ENCODE measurements at regions not wholly inside any gene's neighbourhood (a gene's known extent, or its start where the extent isn't known, plus 50 kb on each side); places are given as distances from the start of the nearest gene placed in this dataset.

GRCh38 chr9:80359941-80360881 is 788.4 kb downstream of the TLE4 start:
- peak overlapping the region; percentile 28 for H2BK5ac ChIP-seq (ENCODE audit: low read length)
- no peak overlapping the region for H2BK120ac ChIP-seq (ENCODE audit: low read depth, low read length)
- no CpG with 5 or more reads among the region's 35 CpGs for WGBS, 2 donors (ENCODE audit: extremely low coverage in 2 of 2, insufficient read length in 2 of 2, insufficient replicate concordance in 1 of 2)
- H3K4me1 ChIP-seq (ENCODE audit: control insufficient read depth in 2 of 2, insufficient read depth in 1 of 2, low read depth in 1 of 2, low read length in 2 of 2) = no peaks in the 10 kb centered on the region
- H4K91ac ChIP-seq (ENCODE audit: low read depth, low read length, poor library complexity) = peak overlapping the region; percentile 15
- no peak overlapping the region for H3K4me2 ChIP-seq (ENCODE audit: insufficient read depth, low read length, poor library complexity, severe bottlenecking)
- no peak overlapping the region for H3K4ac ChIP-seq (ENCODE audit: low read length)
- no peak overlapping the region for H2BK12ac ChIP-seq (ENCODE audit: low read length)
- peak overlapping the region; percentile 49 for H4K8ac ChIP-seq (ENCODE audit: low read depth, low read length)
- no peaks in the 10 kb centered on the region for H3K79me1 ChIP-seq (ENCODE audit: low read depth, low read length)
- no peak overlapping the region for H2AK5ac ChIP-seq (ENCODE audit: low read depth, low read length)
- H3K27ac ChIP-seq (replicated peaks; ENCODE audit: low read length) = no peak overlapping the region
- H3K23ac ChIP-seq (ENCODE audit: low read depth, low read length, poor library complexity) = no peak overlapping the region
- no peak overlapping the region for H2AFZ ChIP-seq (ENCODE audit: low read length)
- no peak for DNase-seq (ENCODE audit: low spot score)
- H3K27me3 ChIP-seq (ENCODE audit: control insufficient read depth in 3 of 3, insufficient read depth in 3 of 3, low read depth in 1 of 3, low read length in 3 of 3) = no peaks in the 10 kb centered on the region
- no peaks in the 10 kb centered on the region for H3K36me3 ChIP-seq (replicated peaks in 1 of 2; ENCODE audit: control insufficient read depth in 2 of 2, insufficient read depth in 2 of 2, low read length in 2 of 2)
- peak overlapping the region; percentile 77 for H2BK15ac ChIP-seq (ENCODE audit: low read length)
- peak overlapping the region; percentile 4 for H3K18ac ChIP-seq (ENCODE audit: low read length)
- peak overlapping the region; percentile 33 for H3K14ac ChIP-seq (ENCODE audit: low read length)
- H3K9ac ChIP-seq (ENCODE audit: low read depth, low read length, poor library complexity) = peak overlapping the region; percentile 13
- H3K4me3 ChIP-seq (ENCODE audit: low read length in 2 of 2) = no peak overlapping the region
- no peaks in the 10 kb centered on the region for H3K9me3 ChIP-seq (replicated peaks in 1 of 2; ENCODE audit: control insufficient read depth in 2 of 2, insufficient read depth in 1 of 2, low read depth in 1 of 2, low read length in 2 of 2)

GRCh38 chr9:80359291-80359690 is 787.5 kb downstream of the TLE4 start:
- H3K4me1 ChIP-seq (ENCODE audit: control insufficient read depth in 2 of 2, insufficient read depth in 1 of 2, low read depth in 1 of 2, low read length in 2 of 2) = no peaks in the 10 kb centered on the region
- no peak overlapping the region for H2AK5ac ChIP-seq (ENCODE audit: low read depth, low read length)
- H3K9ac ChIP-seq (ENCODE audit: low read depth, low read length, poor library complexity) = no peak overlapping the region
- no peak overlapping the region for H3K4me3 ChIP-seq (ENCODE audit: low read length in 2 of 2)
- no peaks in the 10 kb centered on the region for H3K9me3 ChIP-seq (replicated peaks in 1 of 2; ENCODE audit: control insufficient read depth in 2 of 2, insufficient read depth in 1 of 2, low read depth in 1 of 2, low read length in 2 of 2)
- no CpG with 5 or more reads among the region's 11 CpGs for WGBS, 2 donors (ENCODE audit: extremely low coverage in 2 of 2, insufficient read length in 2 of 2, insufficient replicate concordance in 1 of 2)
- no peak overlapping the region for H3K27ac ChIP-seq (replicated peaks; ENCODE audit: low read length)
- H3K4ac ChIP-seq (ENCODE audit: low read length) = no peak overlapping the region
- H3K79me1 ChIP-seq (ENCODE audit: low read depth, low read length) = no peaks in the 10 kb centered on the region
- H4K8ac ChIP-seq (ENCODE audit: low read depth, low read length) = no peak overlapping the region
- no peak overlapping the region for H2AFZ ChIP-seq (ENCODE audit: low read length)
- no peak overlapping the region for H2BK120ac ChIP-seq (ENCODE audit: low read depth, low read length)
- no peak overlapping the region for H4K91ac ChIP-seq (ENCODE audit: low read depth, low read length, poor library complexity)
- no peak overlapping the region for H2BK15ac ChIP-seq (ENCODE audit: low read length)
- no peak overlapping the region for H3K23ac ChIP-seq (ENCODE audit: low read depth, low read length, poor library complexity)
- no peak overlapping the region for H2BK12ac ChIP-seq (ENCODE audit: low read length)
- no peaks in the 10 kb centered on the region for H3K36me3 ChIP-seq (replicated peaks in 1 of 2; ENCODE audit: control insufficient read depth in 2 of 2, insufficient read depth in 2 of 2, low read length in 2 of 2)
- H3K4me2 ChIP-seq (ENCODE audit: insufficient read depth, low read length, poor library complexity, severe bottlenecking) = no peak overlapping the region
- H3K27me3 ChIP-seq (ENCODE audit: control insufficient read depth in 3 of 3, insufficient read depth in 3 of 3, low read depth in 1 of 3, low read length in 3 of 3) = no peaks in the 10 kb centered on the region
- H3K14ac ChIP-seq (ENCODE audit: low read length) = no peak overlapping the region
- peak overlapping the region; percentile 27 for H3K18ac ChIP-seq (ENCODE audit: low read length)
- no peak for DNase-seq (ENCODE audit: low spot score)
- no peak overlapping the region for H2BK5ac ChIP-seq (ENCODE audit: low read length)

GRCh38 chr9:80352967-80353366 is 781.2 kb downstream of the TLE4 start:
- no peak overlapping the region for H2AK5ac ChIP-seq (ENCODE audit: low read depth, low read length)
- H3K79me1 ChIP-seq (ENCODE audit: low read depth, low read length) = no peaks in the 10 kb centered on the region
- H3K4me2 ChIP-seq (ENCODE audit: insufficient read depth, low read length, poor library complexity, severe bottlenecking) = no peak overlapping the region
- H3K23ac ChIP-seq (ENCODE audit: low read depth, low read length, poor library complexity) = no peak overlapping the region
- H3K36me3 ChIP-seq (replicated peaks in 1 of 2; ENCODE audit: control insufficient read depth in 2 of 2, insufficient read depth in 2 of 2, low read length in 2 of 2) = no peaks in the 10 kb centered on the region
- no peak overlapping the region for H3K14ac ChIP-seq (ENCODE audit: low read length)
- no peak for DNase-seq (ENCODE audit: low spot score)
- no peak overlapping the region for H3K9ac ChIP-seq (ENCODE audit: low read depth, low read length, poor library complexity)
- no peak overlapping the region for H2BK15ac ChIP-seq (ENCODE audit: low read length)
- no peaks in the 10 kb centered on the region for H3K9me3 ChIP-seq (replicated peaks in 1 of 2; ENCODE audit: control insufficient read depth in 2 of 2, insufficient read depth in 1 of 2, low read depth in 1 of 2, low read length in 2 of 2)
- no CpG with 5 or more reads among the region's 2 CpGs for WGBS, 2 donors (ENCODE audit: extremely low coverage in 2 of 2, insufficient read length in 2 of 2, insufficient replicate concordance in 1 of 2)
- no peak overlapping the region for H2AFZ ChIP-seq (ENCODE audit: low read length)
- no peak overlapping the region for H3K18ac ChIP-seq (ENCODE audit: low read length)
- no peak overlapping the region for H3K4me3 ChIP-seq (ENCODE audit: low read length in 2 of 2)
- no peak overlapping the region for H3K4ac ChIP-seq (ENCODE audit: low read length)
- H2BK120ac ChIP-seq (ENCODE audit: low read depth, low read length) = no peak overlapping the region
- no peak overlapping the region for H3K27ac ChIP-seq (replicated peaks; ENCODE audit: low read length)
- no peak overlapping the region for H4K91ac ChIP-seq (ENCODE audit: low read depth, low read length, poor library complexity)
- H2BK12ac ChIP-seq (ENCODE audit: low read length) = no peak overlapping the region
- H3K27me3 ChIP-seq (ENCODE audit: control insufficient read depth in 3 of 3, insufficient read depth in 3 of 3, low read depth in 1 of 3, low read length in 3 of 3) = no peaks in the 10 kb centered on the region
- H3K4me1 ChIP-seq (ENCODE audit: control insufficient read depth in 2 of 2, insufficient read depth in 1 of 2, low read depth in 1 of 2, low read length in 2 of 2) = no peaks in the 10 kb centered on the region
- no peak overlapping the region for H2BK5ac ChIP-seq (ENCODE audit: low read length)
- no peak overlapping the region for H4K8ac ChIP-seq (ENCODE audit: low read depth, low read length)

GRCh38 chr9:80351612-80352011 is 779.8 kb downstream of the TLE4 start:
- no peak overlapping the region for H3K9ac ChIP-seq (ENCODE audit: low read depth, low read length, poor library complexity)
- no peak overlapping the region for H4K8ac ChIP-seq (ENCODE audit: low read depth, low read length)
- no peaks in the 10 kb centered on the region for H3K4me1 ChIP-seq (ENCODE audit: control insufficient read depth in 2 of 2, insufficient read depth in 1 of 2, low read depth in 1 of 2, low read length in 2 of 2)
- H3K27ac ChIP-seq (replicated peaks; ENCODE audit: low read length) = no peak overlapping the region
- no peak overlapping the region for H3K23ac ChIP-seq (ENCODE audit: low read depth, low read length, poor library complexity)
- no peak overlapping the region for H2AK5ac ChIP-seq (ENCODE audit: low read depth, low read length)
- no peak overlapping the region for H3K4me3 ChIP-seq (ENCODE audit: low read length in 2 of 2)
- H3K4ac ChIP-seq (ENCODE audit: low read length) = no peak overlapping the region
- H2BK120ac ChIP-seq (ENCODE audit: low read depth, low read length) = no peak overlapping the region
- no peak for DNase-seq (ENCODE audit: low spot score)
- whole genome bisulfite sequencing, 2 donors (ENCODE audit: extremely low coverage in 2 of 2, insufficient read length in 2 of 2, insufficient replicate concordance in 1 of 2) = no CpG with 5 or more reads among the region's 1 CpG
- no peak overlapping the region for H3K18ac ChIP-seq (ENCODE audit: low read length)
- H3K4me2 ChIP-seq (ENCODE audit: insufficient read depth, low read length, poor library complexity, severe bottlenecking) = no peak overlapping the region
- no peaks in the 10 kb centered on the region for H3K36me3 ChIP-seq (replicated peaks in 1 of 2; ENCODE audit: control insufficient read depth in 2 of 2, insufficient read depth in 2 of 2, low read length in 2 of 2)
- H3K79me1 ChIP-seq (ENCODE audit: low read depth, low read length) = no peaks in the 10 kb centered on the region
- no peak overlapping the region for H2BK12ac ChIP-seq (ENCODE audit: low read length)
- H2BK15ac ChIP-seq (ENCODE audit: low read length) = no peak overlapping the region
- no peaks in the 10 kb centered on the region for H3K27me3 ChIP-seq (ENCODE audit: control insufficient read depth in 3 of 3, insufficient read depth in 3 of 3, low read depth in 1 of 3, low read length in 3 of 3)
- no peaks in the 10 kb centered on the region for H3K9me3 ChIP-seq (replicated peaks in 1 of 2; ENCODE audit: control insufficient read depth in 2 of 2, insufficient read depth in 1 of 2, low read depth in 1 of 2, low read length in 2 of 2)
- no peak overlapping the region for H4K91ac ChIP-seq (ENCODE audit: low read depth, low read length, poor library complexity)
- H2BK5ac ChIP-seq (ENCODE audit: low read length) = no peak overlapping the region
- no peak overlapping the region for H3K14ac ChIP-seq (ENCODE audit: low read length)
- no peak overlapping the region for H2AFZ ChIP-seq (ENCODE audit: low read length)
